NB4 (cell line): ENCODE measurements at regions not wholly inside any gene's neighbourhood (a gene's known extent, or its start where the extent isn't known, plus 50 kb on each side); places are given as distances from the start of the nearest gene placed in this dataset.

ENCODE experiments used
- DNase-seq: peaks from one replicate; pipeline ENCODE4 v3.0.0; 2010; ENCODE audit warnings: low read depth
- H3K4me3 ChIP-seq: one replicate; pipeline ENCODE4 v1.5.1; 2011; ENCODE audit warnings: mild to moderate bottlenecking, low read depth, low read length, moderate library complexity
- CTCF ChIP-seq: IDR thresholded peaks from one replicate; pipeline ENCODE4 v1.5.1; 2012; ENCODE audit warnings: low read depth, low read length
- MAX ChIP-seq: IDR thresholded peaks from 2 replicates; pipeline ENCODE4 v1.6.1; 2011; ENCODE audit warnings: low read depth, low read length
- MYC ChIP-seq: IDR thresholded peaks from 2 replicates; pipeline ENCODE4 v1.6.1; 2011; ENCODE audit warnings: low read depth, low read length
- POLR2A ChIP-seq: IDR thresholded peaks from 2 replicates; pipeline ENCODE4 v1.6.1; 2011; ENCODE audit warnings: mild to moderate bottlenecking; ENCODE audit not compliant: insufficient read length; ENCODE audit errors: extremely low read depth

DNA sequence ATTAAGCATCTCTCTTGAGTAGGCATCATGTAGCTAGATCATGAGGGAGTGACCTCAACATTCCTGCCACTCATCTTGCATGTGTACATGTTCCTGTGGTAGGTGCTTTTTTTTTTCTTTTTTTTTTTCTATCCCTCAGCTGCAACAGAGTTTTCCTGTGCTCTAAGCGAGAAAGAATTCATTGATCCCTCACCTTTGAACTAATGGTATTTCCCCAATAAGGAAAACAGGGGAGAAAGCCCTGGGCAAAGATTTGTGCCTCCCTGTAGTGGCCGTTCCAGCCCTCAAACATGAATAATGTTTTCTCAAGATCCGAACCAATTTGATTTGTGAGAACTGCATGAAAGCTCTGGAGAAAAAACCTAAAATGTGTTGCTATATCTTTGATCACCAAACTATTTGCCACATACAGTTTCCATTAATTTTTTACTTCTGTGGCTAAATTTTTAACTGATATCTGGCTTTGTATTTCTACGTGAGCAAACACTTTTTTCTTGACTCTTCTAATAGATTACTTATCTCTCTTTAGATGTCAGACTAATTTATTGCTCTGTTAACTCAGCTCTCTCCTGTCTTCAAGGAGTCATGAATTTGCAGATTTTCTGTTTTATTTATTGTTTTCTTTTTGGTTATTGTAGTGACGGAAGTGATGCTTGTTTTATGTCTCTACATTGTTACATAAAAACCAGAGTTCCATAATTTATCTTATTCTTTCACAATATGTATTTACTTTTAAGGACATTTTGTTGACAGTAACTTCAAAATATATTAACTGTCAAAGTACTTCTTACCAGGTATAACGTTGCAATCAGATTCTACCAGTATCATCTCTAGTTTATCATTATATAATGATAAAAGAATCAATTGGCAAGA lies 1396.5 kb downstream of the OTOL1 start:
- TF ChIP-seq POLR2A (no peak), MYC (no peak), MAX (no peak), CTCF (no peak)
- DNase-seq, result no peak
- no peak overlapping the region for H3K4me3 ChIP-seq

GRCh38 chr3:162897291-162897690 lies 1400.7 kb downstream of the OTOL1 start:
- H3K4me3 ChIP-seq, result no peak overlapping the region
- TF ChIP-seq POLR2A, result no peak
- TF ChIP-seq MAX, result no peak
- TF ChIP-seq MYC, result no peak
- TF ChIP-seq CTCF, result no peak
- DNase-seq, result no peak

- TF ChIP-seq MAX, result no peak
- TF ChIP-seq CTCF, result no peak
- no peak for TF ChIP-seq POLR2A
- no peak for TF ChIP-seq MYC
- no peak for DNase-seq
- H3K4me3 ChIP-seq, result no peak overlapping the region
Measured at GRCh38 chr3:162932503-162932902, 1435.9 kb downstream of the OTOL1 start.

DNA sequence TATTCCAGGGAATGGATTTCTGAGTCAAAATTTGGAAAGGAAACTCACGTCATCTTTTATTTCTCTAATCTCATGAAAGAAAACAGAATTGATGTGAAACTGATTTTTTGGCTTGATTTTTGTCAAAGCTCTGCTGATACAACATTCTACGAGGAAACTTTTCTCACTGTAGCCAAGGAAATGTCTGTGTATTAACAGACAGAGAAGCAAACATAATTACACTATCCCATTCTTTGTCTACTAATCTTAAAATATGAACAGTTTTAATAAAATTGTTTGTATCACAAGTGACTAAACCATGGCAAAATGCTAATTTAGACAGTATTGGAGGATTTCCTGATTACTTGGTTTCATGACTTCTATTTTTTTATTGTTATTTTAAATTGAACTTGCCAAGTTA lies 1437.0 kb downstream of the OTOL1 start:
- H3K4me3 ChIP-seq, result no peak overlapping the region
- no peak for TF ChIP-seq CTCF
- TF ChIP-seq POLR2A, result no peak
- no peak for TF ChIP-seq MAX
- DNase-seq, result no peak

DNA sequence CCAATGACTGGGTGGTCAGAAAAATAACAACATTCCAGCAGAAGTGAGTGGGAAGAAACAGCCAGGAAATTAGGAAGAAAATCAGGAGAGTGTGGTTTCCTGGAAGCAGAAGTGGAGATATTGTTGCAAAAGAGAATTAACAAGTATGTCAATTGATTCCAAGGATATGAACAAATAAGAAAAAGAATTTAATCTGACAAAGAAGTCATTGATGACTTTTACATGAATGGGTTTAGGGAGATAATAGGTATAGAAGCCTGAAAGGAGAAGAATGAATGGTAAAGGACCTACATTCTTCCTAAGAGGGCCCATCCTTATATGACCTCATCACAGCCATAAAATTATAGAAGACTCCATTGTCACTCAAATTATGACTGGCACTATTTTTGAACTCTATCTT lies 1440.1 kb downstream of the OTOL1 start:
- H3K4me3 ChIP-seq, result no peak overlapping the region
- TF ChIP-seq MYC (no peak), MAX (no peak), CTCF (no peak), POLR2A (no peak)
- no peak for DNase-seq

- TF ChIP-seq POLR2A, result no peak
- TF ChIP-seq MYC, result no peak
- TF ChIP-seq MAX, result no peak
- no peak for TF ChIP-seq CTCF
- no peak for DNase-seq
- H3K4me3 ChIP-seq, result no peak overlapping the region
Measured at GRCh38 chr3:162938083-162938482, 1441.5 kb downstream of the OTOL1 start.
